SK-N-DZ (cell line): ENCODE measurements at regions not wholly inside any gene's neighbourhood (a gene's known extent, or its start where the extent isn't known, plus 50 kb on each side); places are given as distances from the start of the nearest gene placed in this dataset.

Experiments
- small RNA-seq, 2 experiments: library from RNA; depleted of rRNA; stranded (forward); fragments of <200 nt; gene quantifications; one replicate each; pipeline ENCODE3, GENCODE V24; 2014

Small RNA genes in the stretch of these regions (small RNA-seq; reads per million reads assigned to genes)
- gene AL445264.1 (0 reads per million in 2 experiments), gene RNU6-54P (0 reads per million in 2 experiments)
